Stomach (tissue), 8 donors: ENCODE measurements at regions not wholly inside any gene's neighbourhood (a gene's known extent, or its start where the extent isn't known, plus 50 kb on each side); places are given as distances from the start of the nearest gene placed in this dataset.
A peak's percentile ranks its signal among the peaks of the same experiment; 100 is the strongest.

Experiments
- DNase-seq, 2 donors: peaks; one replicate each; pipeline versions ENCODE4 v3.0.0 to v3.0.0-alpha.2; 2013 to 2019
- H3K27ac ChIP-seq, 5 donors: fragments of 200-600 bp in 4 of 5; sonication (generic) in 4 of 5; one replicate each; pipeline ENCODE4 v1.5.1; 2013 to 2019; ENCODE audit warnings: mild to moderate bottlenecking in 1 of 5, moderate library complexity in 1 of 5
- H3K27me3 ChIP-seq, 3 donors: fragments of 200-600 bp; sonication (generic); one replicate each; pipeline ENCODE4 v1.5.1; 2017 to 2019; ENCODE audit warnings: mixed run types in 1 of 3
- H3K36me3 ChIP-seq, 4 donors: fragments of 200-600 bp; sonication (generic); 1 replicate in 3 of 4; 2 replicates in 1 of 4; pipeline ENCODE4 v1.5.1; 2016 to 2019
- H3K4me1 ChIP-seq, 4 donors: fragments of 200-600 bp; sonication (generic); one replicate each; pipeline ENCODE4 v1.5.1; 2016 to 2019
- H3K4me3 ChIP-seq, 4 donors: fragments of 200-600 bp; sonication (generic) in 3 of 4; one replicate each; pipeline ENCODE4 v1.5.1; 2016 to 2019; ENCODE audit warnings: mild to moderate bottlenecking in 1 of 4
- H3K9me3 ChIP-seq, 4 donors: fragments of 200-600 bp; sonication (generic); one replicate each; pipeline ENCODE4 v1.5.1; 2016 to 2019
- CTCF ChIP-seq, 7 experiments: fragments of 450-650 bp in 4 of 7; fragments of 200-600 bp in 3 of 7; sonication (generic) in 3 of 7; IDR thresholded peaks; one replicate each; pipeline ENCODE4 v1.5.1; 2016 to 2019; ENCODE audit warnings: antibody characterized with exemption in 7 of 7, control low read depth in 2 of 7, mild to moderate bottlenecking in 1 of 7
- EP300 ChIP-seq: sonication (generic); formaldehyde crosslinking; IDR thresholded peaks from one replicate; pipeline ENCODE4 v1.6.1; 2017; ENCODE audit warnings: antibody characterized with exemption
- POLR2A ChIP-seq, 4 donors: fragments of 450-650 bp; IDR thresholded peaks; one replicate each; pipeline ENCODE4 v1.6.1; 2016; ENCODE audit warnings: antibody characterized with exemption in 4 of 4, control low read depth in 2 of 4, mild to moderate bottlenecking in 1 of 4, moderate library complexity in 1 of 4
- POLR2AphosphoS5 ChIP-seq, 3 donors: sonication (generic); formaldehyde crosslinking; IDR thresholded peaks; one replicate each; pipeline ENCODE4 v1.6.1; 2016; ENCODE audit warnings: antibody characterized with exemption in 3 of 3
- WGBS, 5 donors: extraction: QIAGEN DNeasy Blood & Tissue Kit in 3 of 5; methylation state at CpG; one replicate each; pipeline versions ENCODE4 v1.1.5 to v1.1.7; 2013 to 2018; 5-methylcytosine and 5-hydroxymethylcytosine counted together
- intact Hi-C: fragments of 100-400 bp; cut with DNase I; formaldehyde crosslinking; loops from one replicate; pipeline ENCODE4 v1.15.1; 2023; ENCODE audit warnings: low total_unique reads
- donor health status: healthy with polysubstance abuse.
- donor health status: Bipolar disorder and iron deficiency.
- donor health status: healthy.

GRCh38 chr13:80038371-80038770 is 302.6 kb downstream of the SPRY2 start:
- Histone ChIP-seq H3K9me3 (no peaks in the 10 kb centered on the region), H3K27me3 (no peaks in the 10 kb centered on the region), H3K4me3 (no peak overlapping the region), H3K36me3 (no peaks in the 10 kb centered on the region), H3K4me1 (no peaks in the 10 kb centered on the region), H3K27ac (no peak overlapping the region)
- intact Hi-C loops: no loop called here
- TF ChIP-seq POLR2AphosphoS5 (IDR thresholded peaks at IDR 0.05) (no peak), POLR2A (IDR thresholded peaks at IDR 0.05) (no peak), EP300 (no peak), CTCF (IDR thresholded peaks at IDR 0.05) (no peak)
- DNase-seq: no peak

DNA sequence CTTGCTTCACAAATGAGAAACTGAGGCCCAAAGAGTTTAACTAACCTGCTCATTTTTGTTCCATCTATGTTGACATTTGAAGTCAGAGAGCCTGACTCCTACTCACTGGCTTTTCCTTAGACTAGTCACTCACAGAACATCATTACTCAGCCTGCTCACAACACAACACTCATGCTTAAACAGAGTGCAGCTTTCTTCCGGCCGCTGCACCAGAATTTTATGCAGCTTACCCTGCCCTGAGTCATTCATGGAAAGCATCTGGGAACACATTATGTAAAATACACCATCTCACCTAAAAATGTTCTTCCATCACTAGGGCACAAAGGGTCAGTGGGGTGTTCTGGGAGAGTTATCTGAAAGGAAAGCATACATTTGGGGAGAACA is 303.4 kb downstream of the SPRY2 start:
- intact Hi-C loops: no loop called here
- no peak overlapping the region for H3K27ac ChIP-seq
- no peak overlapping the region for H3K4me3 ChIP-seq
- no peaks in the 10 kb centered on the region for H3K4me1 ChIP-seq
- no peaks in the 10 kb centered on the region for H3K27me3 ChIP-seq
- H3K9me3 ChIP-seq: no peaks in the 10 kb centered on the region
- H3K36me3 ChIP-seq: no peaks in the 10 kb centered on the region
- 74 to 90% (median 85%) methylated on average over 2 of the region's 2 CpGs for WGBS, 5 donors
- DNase-seq: no peak
- no peak for TF ChIP-seq POLR2AphosphoS5 (IDR thresholded peaks at IDR 0.05)
- TF ChIP-seq CTCF (IDR thresholded peaks at IDR 0.05): no peak
- TF ChIP-seq POLR2A (IDR thresholded peaks at IDR 0.05): no peak
- TF ChIP-seq EP300: no peak

DNA sequence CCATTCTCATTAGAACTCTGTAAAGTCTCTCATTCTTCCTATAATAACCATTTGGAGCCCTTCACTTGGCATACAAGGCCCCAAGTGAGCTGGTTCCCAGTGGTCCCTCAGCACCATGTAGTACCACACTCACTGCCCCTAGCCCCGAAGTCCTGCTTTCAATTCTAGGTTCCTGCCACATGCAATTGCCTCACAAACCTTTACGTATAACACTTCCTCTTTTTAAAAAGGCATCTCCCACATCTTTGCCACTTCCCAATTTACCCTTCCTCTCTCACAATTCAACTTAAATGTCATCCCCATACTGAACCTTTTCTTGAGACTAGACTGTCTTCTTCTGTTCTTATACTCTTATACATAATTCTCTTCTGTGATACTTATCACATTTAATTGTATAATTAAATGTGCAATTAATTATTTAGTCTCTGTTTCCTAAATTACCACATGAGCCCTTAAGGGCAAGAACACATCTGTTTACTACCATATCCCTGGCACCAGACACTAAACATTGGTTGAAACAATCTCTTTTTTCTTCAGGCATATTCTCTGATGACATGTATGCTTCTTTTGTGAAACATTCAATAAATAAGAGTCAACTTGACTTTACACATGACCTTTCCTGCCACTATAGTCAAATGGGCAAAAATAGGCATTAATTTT is 304.0 kb downstream of the SPRY2 start:
- Histone ChIP-seq H3K9me3 (no peaks in the 10 kb centered on the region), H3K4me3 (no peak overlapping the region), H3K27me3 (no peaks in the 10 kb centered on the region), H3K36me3 (no peaks in the 10 kb centered on the region), H3K4me1 (no peaks in the 10 kb centered on the region), H3K27ac (peak overlapping the region in 1 of 5 donors; percentile 12)
- TF ChIP-seq POLR2AphosphoS5 (IDR thresholded peaks at IDR 0.05) (no peak), CTCF (IDR thresholded peaks at IDR 0.05) (no peak), POLR2A (IDR thresholded peaks at IDR 0.05) (no peak), EP300 (no peak)
- DNase-seq: no peak
- intact Hi-C loops: no loop called here
- 80 to 96% (median 84%) methylated on average over 2 of the region's 2 CpGs for WGBS, 5 donors

- Histone ChIP-seq H3K36me3 (no peaks in the 10 kb centered on the region), H3K9me3 (no peaks in the 10 kb centered on the region), H3K4me3 (no peak overlapping the region), H3K4me1 (no peaks in the 10 kb centered on the region), H3K27ac (no peak overlapping the region), H3K27me3 (no peaks in the 10 kb centered on the region)
- no peak for TF ChIP-seq EP300
- TF ChIP-seq POLR2AphosphoS5 (IDR thresholded peaks at IDR 0.05): no peak
- no peak for TF ChIP-seq CTCF (IDR thresholded peaks at IDR 0.05)
- no peak for TF ChIP-seq POLR2A (IDR thresholded peaks at IDR 0.05)
- DNase-seq: no peak
- WGBS, 5 donors: 46 to 75% (median 64%) methylated on average over 1 of the region's 1 CpG
- intact Hi-C loops: no loop called here
These were observed 305.8 kb downstream of the SPRY2 start for GRCh38 chr13:80035096-80035495.
